Suprapubic skin (tissue), 4 donors: ENCODE measurements at regions not wholly inside any gene's neighbourhood (a gene's known extent, or its start where the extent isn't known, plus 50 kb on each side); places are given as distances from the start of the nearest gene placed in this dataset.

Experiments
- EP300 ChIP-seq: sonication (generic); formaldehyde crosslinking; IDR thresholded peaks from one replicate; pipeline ENCODE4 v1.6.1; 2017; ENCODE audit warnings: antibody characterized with exemption
- POLR2A ChIP-seq, 2 donors: fragments of 450-650 bp; IDR thresholded peaks; one replicate each; pipeline ENCODE4 v1.6.1; 2017; ENCODE audit warnings: antibody characterized with exemption in 2 of 2, mild to moderate bottlenecking in 2 of 2, moderate library complexity in 2 of 2
- POLR2AphosphoS5 ChIP-seq, 3 donors: sonication (generic); formaldehyde crosslinking; IDR thresholded peaks; one replicate each; pipeline ENCODE4 v1.6.1; 2017; ENCODE audit warnings: antibody characterized with exemption in 3 of 3
- TF ChIP-seq, protein P1 (sequence below), 2 donors: fragments of 200-600 bp in 1 of 2; fragments of 450-650 bp in 1 of 2; sonication (generic) in 1 of 2; IDR thresholded peaks; one replicate each; pipeline ENCODE4 v1.5.1; 2016 to 2019; ENCODE audit warnings: antibody characterized with exemption in 2 of 2, mild to moderate bottlenecking in 1 of 2, moderate library complexity in 1 of 2

DNA sequence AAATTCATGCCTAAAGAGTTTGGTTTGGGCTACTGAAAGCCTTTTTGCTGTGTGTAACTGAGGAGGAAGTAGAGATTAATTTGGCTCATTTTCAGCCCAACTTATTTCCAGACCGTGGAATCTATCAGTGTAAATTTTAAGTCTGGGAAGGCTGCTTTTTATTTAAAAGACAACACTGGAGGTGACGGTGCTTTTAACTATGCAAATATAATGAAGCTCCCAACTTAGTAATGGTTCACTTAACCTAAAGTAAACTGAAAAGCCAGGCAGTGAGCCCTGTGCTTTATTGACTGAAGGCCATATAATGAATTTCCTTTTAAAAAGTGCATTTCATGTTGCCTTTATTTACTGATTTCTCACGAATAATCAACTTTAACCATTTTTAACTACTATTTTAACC is 127.2 kb downstream of the NPY start:
- TF ChIP-seq, protein P1, sequence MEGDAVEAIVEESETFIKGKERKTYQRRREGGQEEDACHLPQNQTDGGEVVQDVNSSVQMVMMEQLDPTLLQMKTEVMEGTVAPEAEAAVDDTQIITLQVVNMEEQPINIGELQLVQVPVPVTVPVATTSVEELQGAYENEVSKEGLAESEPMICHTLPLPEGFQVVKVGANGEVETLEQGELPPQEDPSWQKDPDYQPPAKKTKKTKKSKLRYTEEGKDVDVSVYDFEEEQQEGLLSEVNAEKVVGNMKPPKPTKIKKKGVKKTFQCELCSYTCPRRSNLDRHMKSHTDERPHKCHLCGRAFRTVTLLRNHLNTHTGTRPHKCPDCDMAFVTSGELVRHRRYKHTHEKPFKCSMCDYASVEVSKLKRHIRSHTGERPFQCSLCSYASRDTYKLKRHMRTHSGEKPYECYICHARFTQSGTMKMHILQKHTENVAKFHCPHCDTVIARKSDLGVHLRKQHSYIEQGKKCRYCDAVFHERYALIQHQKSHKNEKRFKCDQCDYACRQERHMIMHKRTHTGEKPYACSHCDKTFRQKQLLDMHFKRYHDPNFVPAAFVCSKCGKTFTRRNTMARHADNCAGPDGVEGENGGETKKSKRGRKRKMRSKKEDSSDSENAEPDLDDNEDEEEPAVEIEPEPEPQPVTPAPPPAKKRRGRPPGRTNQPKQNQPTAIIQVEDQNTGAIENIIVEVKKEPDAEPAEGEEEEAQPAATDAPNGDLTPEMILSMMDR (IDR thresholded peaks at IDR 0.05): no peak
- TF ChIP-seq POLR2AphosphoS5 (IDR thresholded peaks at IDR 0.05): no peak
- TF ChIP-seq POLR2A (IDR thresholded peaks at IDR 0.05): no peak
- TF ChIP-seq EP300: no peak
